Cardiac muscle cell (in vitro differentiated cells and primary cell): ENCODE measurements at regions not wholly inside any gene's neighbourhood (a gene's known extent, or its start where the extent isn't known, plus 50 kb on each side); places are given as distances from the start of the nearest gene placed in this dataset.

Source experiments
- DNase-seq, 2 donors: peaks; one replicate each; pipeline versions ENCODE4 v3.0.0 to v3.0.0-alpha.2; 2010 to 2017; ENCODE audit warnings: low read depth in 1 of 2, low spot score in 1 of 2
- H3K27ac ChIP-seq: fragments of 200-600 bp; sonication (generic); 2 replicates; pipeline ENCODE4 v1.5.1; 2016
- H3K27me3 ChIP-seq: fragments of 200-600 bp; sonication (generic); 2 replicates; pipeline ENCODE4 v1.6.0; 2016; ENCODE audit warnings: control low read depth
- H3K36me3 ChIP-seq: fragments of 200-600 bp; sonication (generic); 2 replicates; pipeline ENCODE4 v1.5.1; 2016; ENCODE audit warnings: control low read depth
- H3K4me1 ChIP-seq: fragments of 200-600 bp; sonication (generic); 2 replicates; pipeline ENCODE4 v1.8.1; 2017; ENCODE audit warnings: low read depth, mild to moderate bottlenecking, mixed run types
- H3K4me3 ChIP-seq: fragments of 200-600 bp; sonication (generic); 2 replicates; pipeline ENCODE4 v1.5.1; 2016; ENCODE audit warnings: mild to moderate bottlenecking
- H3K9me3 ChIP-seq: fragments of 200-600 bp; sonication (generic); 2 replicates; pipeline ENCODE4 v1.5.1; 2017; ENCODE audit warnings: low read depth, mild to moderate bottlenecking, control low read depth
- CTCF ChIP-seq: IDR thresholded peaks from 2 replicates; pipeline ENCODE4 v1.5.1; 2012; ENCODE audit warnings: low read depth, mild to moderate bottlenecking, low read length

- TF ChIP-seq CTCF = no peak
- Histone ChIP-seq H3K4me3 (no peak overlapping the region), H3K36me3 (no peaks in the 10 kb centered on the region), H3K9me3 (no peaks in the 10 kb centered on the region), H3K27me3 (no peaks in the 10 kb centered on the region), H3K27ac (no peak overlapping the region), H3K4me1 (no peaks in the 10 kb centered on the region)
- no peak for DNase-seq
These were observed 177.3 kb upstream of the RGMA start for GRCh38 chr15:93266291-93266690.

DNA sequence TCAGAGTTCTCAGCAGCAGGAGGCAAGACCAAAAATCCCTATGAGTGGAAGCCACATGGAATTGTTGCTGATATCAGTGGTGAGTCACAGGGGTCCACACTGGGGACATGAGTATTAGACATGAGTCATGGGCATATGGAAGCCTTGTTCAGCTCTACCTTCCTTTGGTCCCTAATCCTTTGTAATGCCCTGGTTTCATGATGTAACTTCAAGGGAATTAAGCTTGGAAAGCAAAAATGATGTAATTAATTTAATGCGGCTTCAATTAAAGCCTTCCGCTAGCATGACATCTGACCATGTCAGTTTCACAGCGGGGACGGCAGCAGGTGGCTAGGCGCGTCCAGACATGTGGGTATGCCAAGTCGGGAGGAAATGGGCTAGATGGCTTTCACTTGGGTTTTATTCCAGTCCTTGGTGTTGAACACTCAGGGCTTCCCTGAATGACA is 176.1 kb upstream of the RGMA start:
- Histone ChIP-seq H3K9me3 (no peaks in the 10 kb centered on the region), H3K27me3 (no peaks in the 10 kb centered on the region), H3K4me1 (no peaks in the 10 kb centered on the region), H3K4me3 (no peak overlapping the region), H3K36me3 (no peaks in the 10 kb centered on the region), H3K27ac (no peak overlapping the region)
- TF ChIP-seq CTCF = no peak
- no peak for DNase-seq

- H3K27ac ChIP-seq = no peak overlapping the region
- no peak overlapping the region for H3K4me3 ChIP-seq
- DNase-seq = no peak
- no peaks in the 10 kb centered on the region for H3K27me3 ChIP-seq
- H3K9me3 ChIP-seq = no peaks in the 10 kb centered on the region
- no peak for TF ChIP-seq CTCF
- no peaks in the 10 kb centered on the region for H3K36me3 ChIP-seq
- no peaks in the 10 kb centered on the region for H3K4me1 ChIP-seq
These were observed 172.8 kb upstream of the RGMA start for GRCh38 chr15:93261845-93262244.

- Histone ChIP-seq H3K27ac (no peak overlapping the region), H3K27me3 (no peaks in the 10 kb centered on the region), H3K4me1 (no peaks in the 10 kb centered on the region), H3K4me3 (no peak overlapping the region), H3K36me3 (no peaks in the 10 kb centered on the region), H3K9me3 (no peaks in the 10 kb centered on the region)
- DNase-seq = no peak
- TF ChIP-seq CTCF = no peak
These were observed 168.9 kb upstream of the RGMA start for GRCh38 chr15:93257920-93258319.

- no peak overlapping the region for H3K27ac ChIP-seq
- TF ChIP-seq CTCF = no peak
- no peaks in the 10 kb centered on the region for H3K36me3 ChIP-seq
- H3K4me3 ChIP-seq = no peak overlapping the region
- H3K27me3 ChIP-seq = no peaks in the 10 kb centered on the region
- H3K9me3 ChIP-seq = no peaks in the 10 kb centered on the region
- no peaks in the 10 kb centered on the region for H3K4me1 ChIP-seq
- no peak for DNase-seq
These were observed 164.7 kb upstream of the RGMA start for GRCh38 chr15:93253681-93254080.

DNA sequence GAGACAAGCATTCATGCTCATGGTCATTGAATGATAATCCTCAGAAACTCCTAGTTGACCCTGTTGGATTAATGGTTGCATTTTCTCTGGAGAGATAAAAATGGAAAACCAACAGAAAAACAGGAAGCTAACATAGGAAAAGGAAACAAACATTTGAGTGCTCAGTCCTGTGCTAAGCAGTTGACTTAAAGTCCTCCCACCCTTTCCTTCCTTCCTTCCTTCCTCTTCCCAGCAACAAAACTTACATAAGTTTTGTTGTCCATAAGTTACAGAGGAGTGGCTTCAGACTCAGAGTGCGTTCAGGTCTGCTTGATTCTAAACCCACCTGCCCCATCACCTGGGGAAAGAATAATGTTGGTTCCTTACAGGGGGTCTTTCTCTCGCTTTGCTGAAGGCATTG is 163.8 kb upstream of the RGMA start:
- H3K9me3 ChIP-seq = no peaks in the 10 kb centered on the region
- H3K36me3 ChIP-seq = no peaks in the 10 kb centered on the region
- no peak overlapping the region for H3K27ac ChIP-seq
- TF ChIP-seq CTCF = no peak
- H3K4me1 ChIP-seq = no peaks in the 10 kb centered on the region
- no peak overlapping the region for H3K4me3 ChIP-seq
- DNase-seq = no peak
- no peaks in the 10 kb centered on the region for H3K27me3 ChIP-seq
